Heart left ventricle (tissue), 16 donors: ENCODE measurements at regions not wholly inside any gene's neighbourhood (a gene's known extent, or its start where the extent isn't known, plus 50 kb on each side); places are given as distances from the start of the nearest gene placed in this dataset.

ENCODE experiments used
- ATAC-seq, 4 donors: fragments of 200-7000 bp; cut with Tn5 transposase; one replicate each; pipeline ENCODE4 v1.9.1; 2020 to 2022; ENCODE audit warnings: moderate library complexity in 4 of 4, mild to moderate bottlenecking in 3 of 4, moderate number of reproducible peaks in 1 of 4
- DNase-seq, 5 donors: peaks; one replicate each; pipeline ENCODE4 v3.0.0-alpha.2; 2020
- H3K27ac ChIP-seq, 12 donors: fragments of 200-600 bp; sonication (generic) in 4 of 12; one replicate each; pipeline versions ENCODE4 v1.5.0 to v1.8.0; 2016 to 2022; ENCODE audit warnings: mild to moderate bottlenecking in 2 of 12
- H3K27me3 ChIP-seq, 9 donors: fragments of 200-600 bp; sonication (generic) in 2 of 9; one replicate each; pipeline versions ENCODE4 v1.5.1 to v1.8.0; 2016 to 2022; ENCODE audit warnings: mild to moderate bottlenecking in 3 of 9
- H3K36me3 ChIP-seq, 9 donors: fragments of 200-600 bp; sonication (generic) in 2 of 9; one replicate each; pipeline versions ENCODE4 v1.5.0 to v1.8.0; 2018 to 2022; ENCODE audit warnings: mild to moderate bottlenecking in 2 of 9
- H3K4me1 ChIP-seq, 12 donors: fragments of 200-600 bp; sonication (generic) in 4 of 12; one replicate each; pipeline versions ENCODE4 v1.5.0 to v1.8.0; 2016 to 2022; ENCODE audit warnings: mild to moderate bottlenecking in 3 of 12
- H3K4me3 ChIP-seq, 12 donors: fragments of 200-600 bp; sonication (generic) in 4 of 12; one replicate each; pipeline versions ENCODE4 v1.5.0 to v1.8.0; 2017 to 2022; ENCODE audit warnings: mild to moderate bottlenecking in 9 of 12, moderate library complexity in 4 of 12
- H3K9me3 ChIP-seq, 12 donors: fragments of 200-600 bp; sonication (generic) in 4 of 12; one replicate each; pipeline versions ENCODE4 v1.5.0 to v1.8.0; 2016 to 2022; ENCODE audit warnings: mild to moderate bottlenecking in 1 of 12
- CTCF ChIP-seq, 12 donors: fragments of 200-600 bp; sonication (generic) in 4 of 12; IDR thresholded peaks; one replicate each; pipeline versions ENCODE4 v1.5.0 to v1.8.0; 2018 to 2022; ENCODE audit warnings: antibody characterized with exemption in 12 of 12, mild to moderate bottlenecking in 5 of 12
- POLR2A ChIP-seq, 2 donors: fragments of 450-650 bp; IDR thresholded peaks; one replicate each; pipeline ENCODE4 v1.6.1; 2017; ENCODE audit warnings: antibody characterized with exemption in 2 of 2, mild to moderate bottlenecking in 2 of 2, moderate library complexity in 2 of 2
- WGBS, 4 donors: extraction: QIAGEN DNeasy Blood & Tissue Kit in 2 of 4; methylation state at CpG; one replicate each; pipeline versions ENCODE4 v1.1.5 to v1.1.7; 2013 to 2018; 5-methylcytosine and 5-hydroxymethylcytosine counted together
- intact Hi-C, 10 donors: fragments of 100-400 bp; cut with DNase I; formaldehyde crosslinking; loops; one replicate each; pipeline versions ENCODE4 v1.11.1 to v1.14.2; 2022
- donor health status: ischemic (EF 13 %, LVEDD 7.1; RV severe dilation, severe dysfunction).
- donor health status: healthy with polysubstance abuse.
- donor health status: DM: no; HTN: yes; CAD: no.
- donor health status: DM: no; HTN: no; CAD: no.
- donor health status: ischemic (EF 25% LVEDD 6.9; RV normal size, moderate dysfunction).
- donor health status: ischemic (EF 25% LVEDD 5.7; RV mildly dilated, moderate dysfunction).
- donor health status: healthy.
- donor health status: DM: yes; HTN: yes; CAD: no.
- donor health status: ischemic (EF 35%, LVEDD 5.7; RV mildly dilated, moderate dysfunction).
- donor health status: nonischemic (EF 11% LVEDD 7.7; RV severe dilation, severe dysfunction).
- donor health status: DM: yes; HTN: yes; CAD: no.
- donor health status: PGD.
- donor health status: ischemic (EF 29% LVEDD 5.4; RV normal size, mild dysfunction).
- donor health status: nonischemic (EF 23%, LVEDD 6.1; RV moderate dilation, normal function).

- Histone ChIP-seq H3K27ac (no peak overlapping the region), H3K36me3 (no peaks in the 10 kb centered on the region), H3K4me3 (no peak overlapping the region), H3K9me3 (no peaks in the 10 kb centered on the region), H3K27me3 (no peaks in the 10 kb centered on the region), H3K4me1 (peaks cover 0 to 12% (median 0%) of the 10 kb centered on the region in 12 donors)
- intact Hi-C loops = loop anchor here in 1 of 10 donors (10.0 kb wide), 1 partner anchor 608 kb away; no protein-coding TSS in a partner anchor
- ATAC-seq (no peak), DNase-seq (no peak)
- TF ChIP-seq CTCF (IDR thresholded peaks at IDR 0.05) (no peak), POLR2A (IDR thresholded peaks at IDR 0.05) (no peak)
- WGBS, 4 donors = 19 to 41% (median 29%) methylated on average over 1 of the region's 1 CpG
Observed at GRCh38 chr10:63773106-63773505, 251.9 kb downstream of the REEP3 start.

GRCh38 chr10:63773962-63774361 is 252.8 kb downstream of the REEP3 start:
- TF ChIP-seq POLR2A (IDR thresholded peaks at IDR 0.05) = no peak
- no peak for TF ChIP-seq CTCF (IDR thresholded peaks at IDR 0.05)
- intact Hi-C loops = loop anchor here in 1 of 10 donors (10.0 kb wide), 1 partner anchor 609 kb away; no protein-coding TSS in a partner anchor
- DNase-seq (no peak), ATAC-seq (no peak)
- H3K36me3 ChIP-seq = no peaks in the 10 kb centered on the region
- H3K4me1 ChIP-seq = peaks cover 0 to 10% (median 0%) of the 10 kb centered on the region in 12 donors
- no peaks in the 10 kb centered on the region for H3K9me3 ChIP-seq
- H3K27me3 ChIP-seq = no peaks in the 10 kb centered on the region
- H3K4me3 ChIP-seq = no peak overlapping the region
- no peak overlapping the region for H3K27ac ChIP-seq
- 91 to 96% (median 95%) methylated on average over 2 of the region's 2 CpGs for WGBS, 4 donors

GRCh38 chr10:63780101-63780500 is 258.9 kb downstream of the REEP3 start:
- peaks cover 0 to 8% (median 0%) of the 10 kb centered on the region in 12 donors for H3K4me1 ChIP-seq
- DNase-seq = no peak
- 48 to 59% (median 52%) methylated on average over 3 of the region's 3 CpGs for WGBS, 4 donors
- intact Hi-C loops = no loop called here
- TF ChIP-seq CTCF (IDR thresholded peaks at IDR 0.05) (no peak), POLR2A (IDR thresholded peaks at IDR 0.05) (no peak)
- no peaks in the 10 kb centered on the region for H3K27me3 ChIP-seq
- H3K9me3 ChIP-seq = no peaks in the 10 kb centered on the region
- H3K36me3 ChIP-seq = no peaks in the 10 kb centered on the region
- peak overlapping the region in 6 of 12 donors; percentile 25 to 63 (median 40) for H3K27ac ChIP-seq
- peak in 1 of 4 donors; percentile 68 for ATAC-seq
- H3K4me3 ChIP-seq = no peak overlapping the region

GRCh38 chr10:63781226-63781625 is 260.0 kb downstream of the REEP3 start:
- Histone ChIP-seq H3K4me3 (no peak overlapping the region), H3K27me3 (no peaks in the 10 kb centered on the region), H3K4me1 (peaks cover 0 to 8% (median 0%) of the 10 kb centered on the region in 12 donors), H3K9me3 (no peaks in the 10 kb centered on the region), H3K27ac (peak overlapping the region in 1 of 12 donors; percentile 52), H3K36me3 (no peaks in the 10 kb centered on the region)
- WGBS, 4 donors = 75 to 98% (median 93%) methylated on average over 3 of the region's 3 CpGs
- DNase-seq (no peak), ATAC-seq (no peak)
- intact Hi-C loops = no loop called here
- no peak for TF ChIP-seq POLR2A (IDR thresholded peaks at IDR 0.05)
- no peak for TF ChIP-seq CTCF (IDR thresholded peaks at IDR 0.05)
